ENCODE measurements at regions not wholly inside any gene's neighbourhood (a gene's known extent, or its start where the extent isn't known, plus 50 kb on each side); places are given as distances from the start of the nearest gene placed in this dataset.

- TF ChIP-seq, protein P1, sequence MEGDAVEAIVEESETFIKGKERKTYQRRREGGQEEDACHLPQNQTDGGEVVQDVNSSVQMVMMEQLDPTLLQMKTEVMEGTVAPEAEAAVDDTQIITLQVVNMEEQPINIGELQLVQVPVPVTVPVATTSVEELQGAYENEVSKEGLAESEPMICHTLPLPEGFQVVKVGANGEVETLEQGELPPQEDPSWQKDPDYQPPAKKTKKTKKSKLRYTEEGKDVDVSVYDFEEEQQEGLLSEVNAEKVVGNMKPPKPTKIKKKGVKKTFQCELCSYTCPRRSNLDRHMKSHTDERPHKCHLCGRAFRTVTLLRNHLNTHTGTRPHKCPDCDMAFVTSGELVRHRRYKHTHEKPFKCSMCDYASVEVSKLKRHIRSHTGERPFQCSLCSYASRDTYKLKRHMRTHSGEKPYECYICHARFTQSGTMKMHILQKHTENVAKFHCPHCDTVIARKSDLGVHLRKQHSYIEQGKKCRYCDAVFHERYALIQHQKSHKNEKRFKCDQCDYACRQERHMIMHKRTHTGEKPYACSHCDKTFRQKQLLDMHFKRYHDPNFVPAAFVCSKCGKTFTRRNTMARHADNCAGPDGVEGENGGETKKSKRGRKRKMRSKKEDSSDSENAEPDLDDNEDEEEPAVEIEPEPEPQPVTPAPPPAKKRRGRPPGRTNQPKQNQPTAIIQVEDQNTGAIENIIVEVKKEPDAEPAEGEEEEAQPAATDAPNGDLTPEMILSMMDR (IDR thresholded peaks at IDR 0.05): no peak
- TF ChIP-seq EZH2 (IDR thresholded peaks at IDR 0.05; ENCODE audit: borderline replicate concordance, insufficient read depth, low read depth, low read length, poor library complexity, severe bottlenecking): no peak
Measured at GRCh38 chr6:102137859-102138258, 744.4 kb downstream of the GRIK2 start.

Data from B cell (primary cell).